ENCODE measurements at regions not wholly inside any gene's neighbourhood (a gene's known extent, or its start where the extent isn't known, plus 50 kb on each side); places are given as distances from the start of the nearest gene placed in this dataset.
A peak's percentile ranks its signal among the peaks of the same experiment; 100 is the strongest.

DNA sequence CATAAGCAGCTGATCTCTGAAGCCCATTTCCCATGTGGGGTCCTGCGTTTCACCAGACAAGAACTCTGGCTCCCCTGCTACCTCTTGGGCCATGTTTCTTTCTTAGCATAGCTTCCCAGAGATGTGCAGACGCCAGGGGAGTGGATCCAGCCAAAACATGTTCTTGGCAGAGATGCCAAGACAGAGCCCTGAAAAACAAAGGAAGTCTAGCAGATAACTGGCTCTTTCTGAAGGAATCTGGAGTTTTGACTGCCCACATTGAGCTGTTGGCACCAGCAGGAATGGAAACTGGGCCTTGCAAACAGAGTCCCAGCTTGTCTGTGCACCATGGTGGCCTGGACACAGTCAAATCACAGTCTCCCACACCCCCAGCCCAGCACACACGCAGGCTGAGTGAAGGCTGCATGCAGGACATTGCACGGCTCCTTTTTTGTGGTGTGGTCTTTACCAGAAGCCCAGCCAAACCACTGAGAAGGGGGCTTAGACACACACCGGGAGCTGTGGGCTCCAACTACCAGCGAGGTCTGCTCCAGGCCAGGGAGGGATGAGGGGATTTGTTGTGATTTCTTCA, 114.7 kb downstream of the SNX18 start:
- no peak for DNase-seq

GRCh38 chr5:54630738-54631359, 113.3 kb downstream of the SNX18 start:
- no peak for DNase-seq

GRCh38 chr5:54629115-54629514, 111.6 kb downstream of the SNX18 start:
- DNase-seq, result no peak

- no peak for DNase-seq
Measured at GRCh38 chr5:54628050-54628449, 110.5 kb downstream of the SNX18 start.

GRCh38 chr5:54626407-54626806, 108.8 kb downstream of the SNX18 start:
- no peak for DNase-seq

DNA sequence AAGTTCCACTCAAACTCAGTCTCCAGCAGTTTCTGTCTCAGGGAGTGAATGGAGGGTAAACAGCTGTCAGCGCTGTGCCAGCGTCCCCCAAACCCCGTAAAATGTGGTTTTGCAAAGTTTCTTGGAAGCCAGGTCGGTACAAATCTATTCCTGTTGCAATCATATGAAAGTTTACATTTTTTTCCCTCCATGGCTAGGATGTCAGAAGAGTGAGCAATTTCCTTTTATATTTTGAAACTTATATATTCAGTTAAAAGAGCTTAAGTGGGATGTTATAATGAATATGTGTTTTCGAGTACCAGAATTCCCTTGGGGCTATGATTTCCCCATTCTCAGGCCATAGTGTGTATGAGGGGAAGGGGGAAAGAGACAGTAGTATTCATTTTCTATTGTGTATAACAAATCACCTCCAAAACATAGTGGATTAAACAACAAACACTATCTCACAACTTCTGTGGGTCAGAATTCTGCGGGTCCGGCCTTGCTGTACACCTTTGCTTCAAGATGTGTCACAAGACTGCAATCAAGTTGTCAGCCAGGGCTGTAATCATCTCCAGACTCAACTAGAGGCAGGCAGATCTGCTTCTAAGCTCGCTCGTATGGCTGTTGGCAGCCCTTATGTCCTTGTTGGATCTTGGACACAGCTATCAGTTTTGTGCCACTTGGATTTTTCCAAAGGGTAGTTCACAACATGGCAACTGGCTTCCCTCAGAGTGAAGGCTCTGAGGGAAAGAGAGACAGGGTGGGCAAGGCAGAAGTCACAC, 107.4 kb downstream of the SNX18 start:
- no peak for DNase-seq

GRCh38 chr5:54621709-54622108, 104.2 kb downstream of the SNX18 start:
- no peak for DNase-seq

DNA sequence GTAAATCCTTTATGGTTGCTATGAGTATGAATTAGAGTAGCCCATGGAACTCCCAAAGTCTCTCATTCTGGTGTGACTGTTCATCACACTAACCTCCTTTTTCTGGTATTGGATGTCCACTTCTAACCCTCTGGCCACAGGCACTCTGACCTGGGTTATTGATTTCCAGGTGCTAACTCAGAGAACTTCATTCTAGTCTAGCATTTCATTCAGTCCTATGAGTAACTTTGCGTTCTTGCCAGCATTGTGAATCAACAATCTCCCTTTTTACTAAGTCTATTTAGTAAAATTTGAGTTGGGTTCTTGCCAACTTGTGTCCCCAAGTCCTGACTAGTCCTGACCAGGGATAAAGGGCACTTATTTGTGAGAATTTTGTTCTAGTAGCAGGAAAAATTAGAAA, 103.5 kb downstream of the SNX18 start:
- DNase-seq, result no peak

DNA sequence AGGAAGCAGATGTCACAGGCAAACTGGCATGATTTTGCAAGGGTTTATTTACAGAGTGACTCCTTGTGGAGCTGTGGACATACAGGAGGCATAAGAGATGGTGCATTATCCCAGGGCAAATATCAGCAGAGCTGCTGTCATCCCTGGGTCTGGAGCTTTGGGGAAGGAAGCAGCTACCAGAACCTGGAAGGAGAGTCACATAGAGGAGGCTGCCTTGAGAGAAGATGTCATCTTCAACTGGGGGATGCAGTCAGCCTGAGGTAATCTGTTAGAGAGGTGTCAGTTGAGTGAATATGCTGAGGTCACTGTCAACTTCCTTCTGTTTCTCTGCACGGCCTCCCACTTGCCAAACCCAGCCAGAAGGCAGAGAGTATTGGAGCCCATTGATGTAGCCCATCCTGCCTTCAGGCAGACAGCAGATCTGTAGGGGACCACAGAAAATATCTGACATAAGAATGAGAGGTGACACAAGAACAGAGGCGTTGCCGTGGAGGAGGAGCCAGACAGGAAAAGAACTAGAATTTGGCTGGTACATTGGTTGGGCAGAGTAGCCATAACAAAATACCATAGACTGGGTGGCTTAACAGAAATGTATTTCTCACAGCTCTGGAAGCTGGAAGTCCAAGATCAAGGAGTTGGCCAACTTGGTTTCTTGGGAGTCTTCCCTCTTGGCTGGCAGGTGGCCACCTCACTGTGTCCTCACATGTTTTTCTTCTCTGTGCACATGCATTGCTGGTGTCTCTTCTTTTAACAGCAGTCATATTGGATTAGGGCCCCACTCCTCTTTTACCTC, 102.8 kb downstream of the SNX18 start:
- peak in 1 of 2 experiments; percentile 9 for DNase-seq

DNA sequence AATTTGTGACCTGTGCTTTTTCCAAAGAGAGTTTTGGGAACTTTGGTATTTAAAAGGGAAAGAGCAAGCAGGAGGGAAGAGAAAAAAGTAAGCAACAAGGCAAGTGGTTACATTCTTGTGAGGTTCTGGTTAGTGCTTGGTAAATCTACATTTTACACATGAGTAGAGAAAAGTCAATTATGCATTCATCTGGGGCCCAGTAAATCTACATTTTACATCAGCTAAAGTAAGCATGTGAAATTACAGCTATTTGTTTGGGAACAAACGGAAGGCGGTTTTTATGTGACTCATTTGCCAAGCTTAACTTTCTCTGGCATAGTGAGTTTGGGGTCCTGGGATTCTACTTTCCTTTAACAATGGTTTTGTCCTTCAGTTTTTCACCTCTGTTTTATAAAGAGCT, 102.2 kb downstream of the SNX18 start:
- DNase-seq, result no peak

GRCh38 chr5:54616518-54617220, 99.1 kb downstream of the SNX18 start:
- no peak for DNase-seq

DNA sequence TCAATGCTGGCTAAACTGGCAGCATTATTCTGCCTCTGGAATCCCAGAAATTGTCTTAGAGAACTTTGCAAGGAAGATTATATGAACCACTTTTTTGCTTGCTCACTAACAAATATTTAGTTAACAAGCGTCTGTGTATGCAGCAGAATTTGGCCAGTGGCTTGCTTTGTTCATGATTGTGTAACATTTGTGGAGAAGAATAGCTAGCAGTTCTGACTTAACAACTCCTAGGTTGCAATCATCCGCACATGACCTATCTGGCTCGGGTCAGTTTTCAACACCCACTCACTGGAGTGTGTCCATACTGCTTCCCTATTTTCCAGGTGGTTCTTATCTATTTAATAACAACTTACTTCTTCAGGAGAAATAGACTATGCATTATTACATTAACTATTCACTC, 98.5 kb downstream of the SNX18 start:
- DNase-seq, result no peak

- DNase-seq, result no peak
Measured at GRCh38 chr5:54615381-54615780, 97.8 kb downstream of the SNX18 start.

- DNase-seq, result no peak
Measured at GRCh38 chr5:54612711-54613110, 95.2 kb downstream of the SNX18 start.

- no peak for DNase-seq
Measured at GRCh38 chr5:54611290-54611951, 93.9 kb downstream of the SNX18 start.

- no peak for DNase-seq
Measured at GRCh38 chr5:54610197-54610944, 92.8 kb downstream of the SNX18 start.

DNA sequence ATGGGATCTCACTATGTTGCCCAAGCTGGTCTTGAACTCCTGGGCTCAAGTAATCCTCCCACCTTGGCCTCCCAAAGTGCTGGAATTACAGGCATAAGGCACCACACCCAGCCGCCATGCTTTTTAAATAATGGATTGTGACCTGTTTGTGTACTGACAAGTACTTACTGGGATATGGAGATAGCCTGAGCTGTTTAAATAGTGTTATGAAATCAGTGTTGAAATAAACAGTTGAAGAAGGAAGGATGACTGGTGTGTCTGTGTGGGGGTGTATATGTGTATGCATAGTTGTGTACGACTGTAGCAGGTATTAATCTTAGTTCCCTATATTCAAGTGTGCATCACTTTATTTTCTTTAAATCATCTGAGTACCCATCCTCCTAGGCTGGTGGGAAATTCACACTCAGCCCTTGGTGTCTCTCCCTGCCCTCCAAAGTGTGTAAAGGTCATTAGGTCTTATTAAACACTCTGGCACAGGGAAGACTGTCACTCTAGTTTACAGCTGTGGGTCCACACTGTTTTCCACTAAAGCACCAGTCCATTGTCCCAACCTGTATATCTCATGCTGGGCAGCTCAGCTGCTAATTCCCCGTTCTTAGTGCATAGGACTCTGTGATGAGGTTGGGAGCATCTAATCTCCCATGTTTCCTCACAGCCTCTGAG, 91.0 kb downstream of the SNX18 start:
- no peak for DNase-seq

GRCh38 chr5:54607006-54607405, 89.4 kb downstream of the SNX18 start:
- no peak for DNase-seq

DNA sequence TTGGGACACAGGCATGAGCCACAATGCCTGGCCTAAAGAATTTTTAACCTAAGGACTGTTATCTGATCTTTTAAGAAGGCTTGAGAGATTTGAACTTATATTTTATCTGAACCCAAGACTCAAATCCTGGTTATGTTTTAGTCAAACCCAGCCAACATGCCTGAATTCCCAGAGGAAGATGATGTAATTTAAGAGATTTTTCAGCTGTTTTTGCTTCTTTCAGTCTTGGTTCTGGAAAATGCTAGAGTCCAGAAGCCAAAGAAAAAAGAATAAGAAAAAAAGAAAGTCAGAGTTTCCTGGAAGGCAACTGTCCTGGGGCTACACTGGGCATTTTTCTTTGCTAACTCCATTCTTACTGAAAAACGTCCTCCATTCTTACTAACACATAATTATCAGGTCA, 85.8 kb downstream of the SNX18 start:
- no peak for DNase-seq

DNA sequence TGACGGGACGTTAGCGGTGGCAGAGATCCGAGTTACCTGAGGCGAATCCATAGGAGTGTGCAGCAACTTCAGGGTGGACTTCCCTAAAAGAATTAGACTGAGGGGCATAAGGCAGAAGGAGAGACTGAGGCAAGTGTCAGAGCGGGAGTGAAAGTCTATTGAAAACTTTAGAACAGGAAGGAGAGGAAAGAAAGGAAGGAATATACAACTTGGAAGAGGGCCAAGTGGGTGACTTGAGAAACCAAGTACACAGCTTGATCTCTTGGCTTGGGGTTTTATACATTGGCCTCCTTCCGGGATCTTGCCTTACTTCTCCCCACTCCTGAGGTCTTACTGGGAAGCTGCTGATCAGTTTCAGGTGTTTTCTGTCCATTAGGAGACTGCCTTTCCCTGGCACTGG, 84.9 kb downstream of the SNX18 start:
- no peak for DNase-seq

All from NCI-H524 (cell line).